GM12892 (cell line): ENCODE measurements at regions not wholly inside any gene's neighbourhood (a gene's known extent, or its start where the extent isn't known, plus 50 kb on each side); places are given as distances from the start of the nearest gene placed in this dataset.

ENCODE experiments used
- POLR2A ChIP-seq: IDR thresholded peaks from 2 replicates; pipeline ENCODE4 v1.6.1; 2011; ENCODE audit warnings: low read depth, low read length, control low read depth
- POLR2AphosphoS5 ChIP-seq: IDR thresholded peaks from 2 replicates; pipeline ENCODE4 v1.6.1; 2011; ENCODE audit warnings: low read depth, low read length, control low read depth
- TAF1 ChIP-seq: IDR thresholded peaks from 2 replicates; pipeline ENCODE4 v1.6.1; 2011; ENCODE audit warnings: low read depth, mild to moderate bottlenecking, control low read depth, low read length, borderline replicate concordance

DNA sequence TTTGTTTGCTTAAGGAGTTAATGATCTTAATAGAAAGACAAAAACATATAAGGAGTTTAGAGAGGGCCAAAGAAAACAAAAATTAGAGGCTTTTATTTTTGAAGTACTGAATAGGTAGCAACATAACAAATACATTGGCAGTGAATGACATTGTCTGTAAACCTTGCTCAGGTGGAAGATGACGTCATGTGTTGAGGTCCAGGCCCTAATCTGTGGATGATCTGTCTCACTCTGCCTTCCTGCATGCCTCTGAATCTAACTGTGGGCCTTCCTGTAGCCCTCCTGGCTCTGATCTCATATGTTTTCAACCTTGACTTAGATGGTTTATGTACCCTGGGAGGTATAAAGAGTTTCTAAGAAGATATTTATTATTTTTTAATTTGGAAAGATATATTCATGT is 58.1 kb upstream of the DYNAP start:
- no peak for TF ChIP-seq POLR2A
- no peak for TF ChIP-seq POLR2AphosphoS5
- no peak for TF ChIP-seq TAF1
